NB4 (cell line): ENCODE measurements at regions not wholly inside any gene's neighbourhood (a gene's known extent, or its start where the extent isn't known, plus 50 kb on each side); places are given as distances from the start of the nearest gene placed in this dataset.

Source experiments
- DNase-seq: peaks from one replicate; pipeline ENCODE4 v3.0.0; 2010; ENCODE audit warnings: low read depth
- H3K4me3 ChIP-seq: one replicate; pipeline ENCODE4 v1.5.1; 2011; ENCODE audit warnings: mild to moderate bottlenecking, low read depth, low read length, moderate library complexity
- CTCF ChIP-seq: IDR thresholded peaks from one replicate; pipeline ENCODE4 v1.5.1; 2012; ENCODE audit warnings: low read depth, low read length
- MYC ChIP-seq: IDR thresholded peaks from 2 replicates; pipeline ENCODE4 v1.6.1; 2011; ENCODE audit warnings: low read depth, low read length
- POLR2A ChIP-seq: IDR thresholded peaks from 2 replicates; pipeline ENCODE4 v1.6.1; 2011; ENCODE audit warnings: mild to moderate bottlenecking; ENCODE audit not compliant: insufficient read length; ENCODE audit errors: extremely low read depth
- TF ChIP-seq, protein P1 (sequence below): IDR thresholded peaks from 2 replicates; pipeline ENCODE4 v1.6.1; 2011; ENCODE audit warnings: low read depth, low read length

- no peak for DNase-seq
- H3K4me3 ChIP-seq: no peak overlapping the region
Measured at GRCh38 chr20:23146857-23147637, 60.9 kb upstream of the CD93 start.

DNA sequence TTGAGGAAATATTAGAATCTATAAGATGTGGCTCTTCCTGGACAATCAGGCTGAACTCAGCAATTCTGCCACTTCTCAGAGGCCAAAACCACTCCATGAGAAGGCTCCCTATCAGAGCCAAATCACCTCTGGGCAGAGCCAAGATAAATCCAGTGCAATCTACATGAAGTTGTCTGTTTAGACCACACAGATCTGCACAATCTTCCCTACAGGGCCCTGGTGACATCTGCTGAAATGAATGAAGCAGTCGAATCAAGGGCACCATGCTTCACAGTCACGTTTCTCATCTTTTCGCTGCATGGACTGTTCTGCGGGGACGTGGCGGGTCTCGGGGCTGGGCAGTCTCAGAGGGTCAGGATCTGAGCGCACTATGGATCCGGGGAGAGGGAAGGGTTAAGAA, 60.1 kb upstream of the CD93 start:
- TF ChIP-seq MYC: no peak
- TF ChIP-seq, protein P1, sequence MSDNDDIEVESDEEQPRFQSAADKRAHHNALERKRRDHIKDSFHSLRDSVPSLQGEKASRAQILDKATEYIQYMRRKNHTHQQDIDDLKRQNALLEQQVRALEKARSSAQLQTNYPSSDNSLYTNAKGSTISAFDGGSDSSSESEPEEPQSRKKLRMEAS: no peak
- TF ChIP-seq CTCF: no peak
- no peak for TF ChIP-seq POLR2A
- no peak overlapping the region for H3K4me3 ChIP-seq
- DNase-seq: no peak

More at GRCh38 chr20:23146857-23147637, 60.9 kb upstream of the CD93 start:
- no peak for TF ChIP-seq CTCF
- TF ChIP-seq POLR2A: no peak
- no peak for TF ChIP-seq MYC
- TF ChIP-seq, protein P1: no peak

DNA sequence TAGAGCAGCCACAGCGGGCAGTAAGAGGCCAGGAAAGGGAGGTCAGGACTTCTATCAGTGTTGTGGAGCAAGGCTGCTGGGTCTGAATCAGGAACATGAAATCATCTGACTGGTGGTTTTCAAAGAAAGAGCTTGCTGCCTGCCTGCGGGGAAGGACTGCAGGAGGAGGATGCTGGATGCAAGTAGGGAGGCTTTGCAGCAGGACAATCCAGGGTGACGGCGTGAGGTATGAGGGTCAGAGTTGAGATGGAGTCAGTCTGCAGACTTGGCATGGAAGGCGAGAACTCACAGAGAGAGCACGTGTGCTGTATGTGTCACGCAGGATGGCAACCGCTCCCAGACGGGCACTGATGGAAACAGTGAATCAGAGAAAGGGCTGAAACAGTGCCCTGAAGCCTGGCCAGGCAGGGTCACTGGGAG, 59.2 kb upstream of the CD93 start:
- TF ChIP-seq, protein P1: no peak
- TF ChIP-seq MYC (no peak), CTCF (no peak), POLR2A (no peak)
- H3K4me3 ChIP-seq: no peak overlapping the region
- no peak for DNase-seq

DNA sequence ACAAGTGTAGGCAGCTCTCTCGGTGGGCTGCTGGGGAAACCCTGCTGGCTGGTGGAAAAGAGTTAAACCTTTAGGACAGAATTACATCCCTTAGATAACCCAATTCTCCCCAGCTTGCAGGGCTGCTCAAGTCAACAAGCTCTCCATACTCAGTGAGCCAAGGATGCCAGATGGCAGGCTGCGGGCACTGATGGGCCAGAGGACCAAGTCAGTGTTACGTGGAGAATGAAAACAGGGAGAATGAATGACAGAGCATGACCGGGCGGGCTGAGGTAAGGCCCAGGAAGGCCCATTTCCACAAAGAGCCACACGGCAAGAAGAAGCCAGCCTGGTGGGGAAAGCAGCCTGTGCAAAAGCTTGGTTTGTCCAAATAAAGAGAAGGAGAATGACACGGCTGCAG, 58.7 kb upstream of the CD93 start:
- DNase-seq: no peak
- H3K4me3 ChIP-seq: no peak overlapping the region
- no peak for TF ChIP-seq CTCF
- no peak for TF ChIP-seq POLR2A

DNA sequence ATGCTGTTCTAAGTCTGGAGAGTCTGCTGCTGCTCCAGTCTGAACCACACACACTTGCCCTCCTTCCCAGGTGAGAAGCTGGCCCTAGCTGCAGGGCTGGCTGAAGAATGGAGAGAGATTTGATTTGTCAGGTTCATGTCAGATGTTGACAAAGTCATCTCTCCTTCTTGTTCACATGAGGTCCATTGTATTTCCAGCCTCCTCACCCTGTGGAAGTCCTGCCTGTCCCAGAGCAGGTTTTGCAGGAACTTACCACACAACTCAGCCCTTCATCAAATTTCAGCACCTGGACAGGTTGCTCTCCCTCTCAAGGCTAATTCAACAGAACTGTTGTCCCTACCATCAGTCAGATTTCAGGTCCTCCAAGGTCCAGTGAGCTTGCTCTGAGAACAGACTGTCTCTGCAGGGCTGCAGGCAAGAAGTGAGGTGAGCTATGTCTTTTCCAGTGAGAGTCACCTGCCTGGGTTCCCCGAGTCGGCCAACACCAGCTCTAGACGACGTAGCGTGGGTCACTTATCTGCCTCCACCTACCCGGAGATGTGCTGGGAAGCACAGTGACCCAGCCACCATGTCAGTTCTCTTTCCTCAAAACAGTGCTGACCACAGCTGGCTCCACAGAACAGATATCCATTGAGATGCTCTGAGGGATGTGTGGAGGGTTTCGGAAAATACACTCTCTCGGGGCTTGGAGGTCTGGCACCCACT, 58.0 kb upstream of the CD93 start:
- H3K4me3 ChIP-seq: no peak overlapping the region
- TF ChIP-seq POLR2A (no peak), MYC (no peak), CTCF (no peak)
- TF ChIP-seq, protein P1: no peak
- no peak for DNase-seq
